ENCODE measurements at regions not wholly inside any gene's neighbourhood (a gene's known extent, or its start where the extent isn't known, plus 50 kb on each side); places are given as distances from the start of the nearest gene placed in this dataset.

GRCh38 chr6:41408982-41409381, 73.6 kb downstream of the NCR2 start:
- CTCF ChIA-PET: no interaction called here
- BruUV-seq (replicated peaks): no TSS peak
- DNase-seq (ENCODE audit: low read depth, low spot score) (no peak), ATAC-seq (no peak)
- no peak overlapping the region for H3K27ac ChIP-seq (ENCODE audit: low read length)
- TF ChIP-seq POLR2AphosphoS5 (IDR thresholded peaks at IDR 0.05; ENCODE audit: low read depth, low read length) (no peak), TCF7L2 (IDR thresholded peaks at IDR 0.05; ENCODE audit: low read depth, low read length) (no peak), CTCF (IDR thresholded peaks at IDR 0.05) (no peak)
- in situ Hi-C loops (cut with HindIII; ENCODE audit: low pct_unique_long_range_greater_than_20kb, low sequenced_read_pairs): no loop called here
- intact Hi-C loops (cut with micrococcal nuclease; ENCODE audit: unreplicated experiment): no loop called here
- no peaks in the 10 kb centered on the region for H3K36me3 ChIP-seq (ENCODE audit: control insufficient read depth, insufficient read depth, low read length)
- no peaks in the 10 kb centered on the region for H3K27me3 ChIP-seq (ENCODE audit: control insufficient read depth, insufficient read depth, low read length)
- no peak overlapping the region for H3K4me3 ChIP-seq (ENCODE audit: low read depth in 2 of 2, low read length in 2 of 2)
- no peaks in the 10 kb centered on the region for H3K4me1 ChIP-seq (ENCODE audit: control insufficient read depth, insufficient read depth, low read length)
- POLR2A ChIA-PET: no interaction called here
- H3K9me3 ChIP-seq (ENCODE audit: control insufficient read depth, insufficient read depth, low read depth, low read length): no peaks in the 10 kb centered on the region

GRCh38 chr6:41409489-41409888, 74.1 kb downstream of the NCR2 start:
- TF ChIP-seq POLR2AphosphoS5 (IDR thresholded peaks at IDR 0.05; ENCODE audit: low read depth, low read length) (no peak), REST (IDR thresholded peaks at IDR 0.05; ENCODE audit: insufficient read depth in 1 of 2, low read depth in 2 of 2, low read length in 1 of 2) (no peak), CTCF (IDR thresholded peaks at IDR 0.05) (no peak), SIN3A (IDR thresholded peaks at IDR 0.05; ENCODE audit: borderline replicate concordance, insufficient read depth, low read depth, low read length) (no peak), TCF7L2 (IDR thresholded peaks at IDR 0.05; ENCODE audit: low read depth, low read length) (no peak)
- in situ Hi-C loops (cut with HindIII; ENCODE audit: low pct_unique_long_range_greater_than_20kb, low sequenced_read_pairs): no loop called here
- no peaks in the 10 kb centered on the region for H3K27me3 ChIP-seq (ENCODE audit: control insufficient read depth, insufficient read depth, low read length)
- H3K36me3 ChIP-seq (ENCODE audit: control insufficient read depth, insufficient read depth, low read length): no peaks in the 10 kb centered on the region
- no peak overlapping the region for H3K4me3 ChIP-seq (ENCODE audit: low read depth in 2 of 2, low read length in 2 of 2)
- POLR2A ChIA-PET: no interaction called here
- BruUV-seq (replicated peaks): no TSS peak
- H3K27ac ChIP-seq (ENCODE audit: low read length): no peak overlapping the region
- H3K9me3 ChIP-seq (ENCODE audit: control insufficient read depth, insufficient read depth, low read depth, low read length): no peaks in the 10 kb centered on the region
- H3K4me1 ChIP-seq (ENCODE audit: control insufficient read depth, insufficient read depth, low read length): no peaks in the 10 kb centered on the region
- CTCF ChIA-PET: no interaction called here
- DNase-seq (ENCODE audit: low read depth, low spot score): no peak
- intact Hi-C loops (cut with micrococcal nuclease; ENCODE audit: unreplicated experiment): no loop called here
- ATAC-seq: no peak

Data from Panc1 (cell line).